ENCODE measurements at regions not wholly inside any gene's neighbourhood (a gene's known extent, or its start where the extent isn't known, plus 50 kb on each side); places are given as distances from the start of the nearest gene placed in this dataset.
"Not testable (repeated sequence)": the region's sequence is repeated elsewhere in the genome, so short reads cannot be mapped to it uniquely, and the experiment has no call there.

DNA sequence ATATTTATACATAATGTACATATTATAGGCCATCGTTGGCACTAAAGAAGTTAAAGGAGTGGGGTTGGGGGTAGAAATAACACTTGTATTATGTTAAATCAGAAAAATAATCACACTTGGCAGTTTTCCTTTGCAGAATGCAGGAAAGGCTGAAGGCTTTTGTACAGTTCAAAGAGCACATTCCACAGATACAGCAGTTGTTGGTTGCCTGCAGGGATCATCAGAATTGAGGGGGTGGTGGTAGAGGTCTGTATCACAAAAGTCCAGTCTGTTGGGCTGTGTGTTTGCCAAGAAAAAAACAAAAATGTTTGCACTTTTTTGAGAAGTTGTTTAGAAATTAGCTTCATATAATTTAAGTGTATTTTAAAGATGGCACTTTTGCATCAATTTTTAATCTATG lies 231.8 kb upstream of the FOXP2 start:
- no peak overlapping the region for H3K27ac ChIP-seq (ENCODE audit: low read length)
- H3K4me3 ChIP-seq (ENCODE audit: low read length): no peak overlapping the region
- H3K4me1 ChIP-seq (ENCODE audit: control insufficient read depth, insufficient read depth, low read length): no peaks in the 10 kb centered on the region
- no peaks in the 10 kb centered on the region for H3K9me3 ChIP-seq (ENCODE audit: control insufficient read depth, low read depth, low read length)
- no CpG with 5 or more reads among the region's 1 CpG for whole genome bisulfite sequencing (ENCODE audit: insufficient coverage, low lambda C conversion rate)
- H3K36me3 ChIP-seq (ENCODE audit: control insufficient read depth, insufficient read depth, low read length): no peaks in the 10 kb centered on the region
- DNase-seq: peak in 1 of 2 donors; percentile 17
- no peaks in the 10 kb centered on the region for H3K27me3 ChIP-seq (ENCODE audit: control insufficient read depth, insufficient read depth, low read length)

DNA sequence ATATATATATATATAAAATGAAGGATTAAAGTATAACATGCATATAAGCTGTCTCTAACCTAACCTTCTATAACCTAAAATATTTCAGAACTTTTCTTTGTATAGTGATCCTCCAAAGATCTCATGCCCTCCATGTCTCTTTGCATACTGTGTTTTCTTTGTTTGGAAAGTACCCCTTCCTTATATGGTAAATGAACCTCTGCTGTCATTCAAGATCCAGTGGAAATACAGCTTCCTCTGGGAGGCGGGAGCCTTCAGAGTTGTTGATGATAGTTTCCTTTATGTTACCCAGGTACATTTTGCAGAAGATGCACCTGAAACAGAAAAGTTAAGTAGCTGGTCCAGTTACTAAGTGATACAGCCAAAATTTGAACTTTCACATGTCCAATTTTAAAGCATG lies 233.3 kb upstream of the FOXP2 start:
- Histone ChIP-seq H3K27me3 (ENCODE audit: control insufficient read depth, insufficient read depth, low read length) (no peaks in the 10 kb centered on the region), H3K36me3 (ENCODE audit: control insufficient read depth, insufficient read depth, low read length) (no peaks in the 10 kb centered on the region), H3K4me1 (ENCODE audit: control insufficient read depth, insufficient read depth, low read length) (no peaks in the 10 kb centered on the region), H3K4me3 (ENCODE audit: low read length) (no peak overlapping the region), H3K9me3 (ENCODE audit: control insufficient read depth, low read depth, low read length) (no peaks in the 10 kb centered on the region), H3K27ac (ENCODE audit: low read length) (no peak overlapping the region)
- WGBS (ENCODE audit: insufficient coverage, low lambda C conversion rate): no CpG with 5 or more reads among the region's 1 CpG
- DNase-seq: no peak

DNA sequence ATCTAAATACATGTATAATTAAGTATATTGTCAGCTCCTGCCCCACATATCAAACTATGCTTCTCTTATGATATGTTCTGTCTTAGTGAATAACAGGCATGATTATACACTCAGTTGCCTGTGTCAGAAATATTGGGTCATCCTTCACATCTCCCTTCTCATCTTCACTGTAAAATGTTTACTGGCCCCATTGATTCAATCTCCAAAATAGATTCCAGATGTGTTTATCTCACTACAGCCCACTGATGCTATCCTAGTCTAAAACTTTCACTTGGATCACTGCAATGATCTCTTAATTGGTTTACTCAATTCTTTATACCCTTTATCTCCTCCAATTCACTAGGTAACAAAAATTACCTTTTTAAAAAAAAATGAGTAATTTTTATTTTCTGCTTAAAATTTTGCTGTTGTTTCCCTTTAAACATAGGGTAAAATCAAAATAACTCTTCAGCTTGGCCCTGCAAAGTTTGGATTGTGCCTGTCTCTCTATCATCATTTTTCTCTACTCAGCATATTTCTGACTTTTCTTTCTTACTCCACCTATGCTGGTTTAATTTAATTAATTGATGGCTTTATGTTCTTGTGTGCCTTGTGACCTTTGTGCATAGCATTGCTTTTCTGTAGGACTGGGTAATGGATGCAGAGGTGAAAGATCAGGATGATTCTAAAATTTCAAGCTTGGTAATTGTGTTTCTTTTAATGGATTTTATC lies 233.9 kb upstream of the FOXP2 start:
- no peak overlapping the region for H3K4me3 ChIP-seq (ENCODE audit: low read length)
- H3K9me3 ChIP-seq (ENCODE audit: control insufficient read depth, low read depth, low read length): no peaks in the 10 kb centered on the region
- H3K27me3 ChIP-seq (ENCODE audit: control insufficient read depth, insufficient read depth, low read length): no peaks in the 10 kb centered on the region
- H3K27ac ChIP-seq (ENCODE audit: low read length): no peak overlapping the region
- no peaks in the 10 kb centered on the region for H3K36me3 ChIP-seq (ENCODE audit: control insufficient read depth, insufficient read depth, low read length)
- no peak for DNase-seq
- H3K4me1 ChIP-seq (ENCODE audit: control insufficient read depth, insufficient read depth, low read length): no peaks in the 10 kb centered on the region

DNA sequence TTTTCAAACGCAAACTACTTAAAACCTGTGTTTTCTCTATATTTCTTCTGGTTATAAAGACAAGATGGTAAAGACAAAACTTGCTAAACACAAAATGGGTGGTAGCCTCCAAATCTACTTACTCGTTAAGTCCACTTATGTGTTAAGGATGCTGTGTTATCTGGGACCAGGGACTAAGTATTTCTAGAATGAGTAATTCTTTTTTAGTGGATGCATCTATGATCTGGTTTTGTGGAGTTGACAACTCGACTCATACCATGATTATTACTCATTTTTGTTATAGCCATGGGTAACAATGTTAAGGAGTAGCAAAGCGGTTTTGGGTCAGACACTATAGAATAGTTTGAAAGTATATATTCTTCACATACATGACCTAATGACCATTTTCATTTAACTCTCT lies 239.5 kb upstream of the FOXP2 start:
- Histone ChIP-seq H3K27ac (ENCODE audit: low read length) (no peak overlapping the region), H3K4me1 (ENCODE audit: control insufficient read depth, insufficient read depth, low read length) (no peaks in the 10 kb centered on the region), H3K4me3 (ENCODE audit: low read length) (no peak overlapping the region), H3K27me3 (ENCODE audit: control insufficient read depth, insufficient read depth, low read length) (no peaks in the 10 kb centered on the region), H3K36me3 (ENCODE audit: control insufficient read depth, insufficient read depth, low read length) (no peaks in the 10 kb centered on the region), H3K9me3 (ENCODE audit: control insufficient read depth, low read depth, low read length) (no peaks in the 10 kb centered on the region)
- WGBS (ENCODE audit: insufficient coverage, low lambda C conversion rate): 92% methylated on average over 2 of the region's 4 CpGs
- no peak for DNase-seq

DNA sequence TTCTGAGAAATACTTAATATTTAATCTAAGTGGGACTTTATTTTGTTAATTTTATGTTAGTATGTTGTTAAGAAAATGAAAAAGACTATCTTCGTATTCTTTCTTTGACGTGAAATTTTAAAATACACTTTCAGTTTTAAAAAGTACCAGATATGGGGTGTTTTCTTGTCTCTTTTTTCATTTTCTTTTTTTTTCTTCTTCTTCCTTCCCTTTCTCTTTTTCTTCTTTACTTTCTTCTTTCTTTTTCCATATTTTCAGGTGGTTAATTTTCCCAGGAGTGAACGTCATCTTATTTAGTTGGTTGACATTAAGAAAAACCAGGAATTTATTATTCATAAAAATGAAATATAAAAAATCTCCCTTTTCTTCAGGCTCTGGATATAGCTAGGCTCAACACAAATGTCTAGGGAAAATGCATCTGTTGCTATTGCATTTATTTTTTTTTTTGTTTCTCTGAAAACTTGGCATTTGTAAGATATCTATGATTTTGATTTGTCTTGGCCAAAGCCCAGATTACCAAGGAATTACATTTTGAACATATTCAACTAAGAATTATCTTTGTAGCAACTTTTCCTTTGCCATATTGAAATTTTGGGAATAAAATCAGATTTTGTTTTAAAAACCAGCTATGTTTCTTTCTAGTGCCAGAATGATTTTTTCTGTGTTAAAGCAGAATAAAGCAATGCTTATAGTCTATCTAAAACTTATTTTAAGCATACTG lies 241.3 kb upstream of the FOXP2 start:
- H3K27me3 ChIP-seq (ENCODE audit: control insufficient read depth, insufficient read depth, low read length): no peaks in the 10 kb centered on the region

DNA sequence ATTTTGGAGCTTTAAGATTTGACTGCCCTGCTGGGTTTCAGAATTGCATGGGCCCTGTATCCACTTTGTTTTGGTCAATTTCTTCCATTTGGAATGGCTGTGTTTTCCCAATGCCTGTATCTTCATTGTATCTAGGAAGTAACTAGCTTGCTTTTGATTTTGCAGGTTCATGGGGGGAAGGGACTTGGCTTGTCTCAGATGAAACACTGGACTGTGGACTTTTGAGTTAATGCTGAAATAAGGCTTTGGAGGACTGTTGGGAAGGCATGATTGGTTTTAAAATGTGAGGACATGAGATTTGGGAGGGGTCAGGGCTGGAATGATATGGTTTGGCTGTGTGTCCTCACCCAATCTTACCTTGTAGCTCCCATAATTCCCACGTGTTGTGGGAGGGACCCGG lies 245.2 kb upstream of the FOXP2 start:
- no CpG with 5 or more reads among the region's 2 CpGs for WGBS (ENCODE audit: insufficient coverage, low lambda C conversion rate)
- H3K36me3 ChIP-seq (ENCODE audit: control insufficient read depth, insufficient read depth, low read length); H3K4me3 ChIP-seq (ENCODE audit: low read length); H3K27me3 ChIP-seq (ENCODE audit: control insufficient read depth, insufficient read depth, low read length); H3K9me3 ChIP-seq (ENCODE audit: control insufficient read depth, low read depth, low read length); H3K27ac ChIP-seq (ENCODE audit: low read length); DNase-seq; H3K4me1 ChIP-seq (ENCODE audit: control insufficient read depth, insufficient read depth, low read length): not testable (repeated sequence)

More for the DNA sequence above, 241.3 kb upstream of the FOXP2 start:
- Histone ChIP-seq H3K36me3 (ENCODE audit: control insufficient read depth, insufficient read depth, low read length) (no peaks in the 10 kb centered on the region), H3K4me1 (ENCODE audit: control insufficient read depth, insufficient read depth, low read length) (no peaks in the 10 kb centered on the region), H3K9me3 (ENCODE audit: control insufficient read depth, low read depth, low read length) (no peaks in the 10 kb centered on the region), H3K27ac (ENCODE audit: low read length) (no peak overlapping the region), H3K4me3 (ENCODE audit: low read length) (no peak overlapping the region)
- WGBS (ENCODE audit: insufficient coverage, low lambda C conversion rate): 100% methylated on average over 3 of the region's 3 CpGs
- no peak for DNase-seq

DNA sequence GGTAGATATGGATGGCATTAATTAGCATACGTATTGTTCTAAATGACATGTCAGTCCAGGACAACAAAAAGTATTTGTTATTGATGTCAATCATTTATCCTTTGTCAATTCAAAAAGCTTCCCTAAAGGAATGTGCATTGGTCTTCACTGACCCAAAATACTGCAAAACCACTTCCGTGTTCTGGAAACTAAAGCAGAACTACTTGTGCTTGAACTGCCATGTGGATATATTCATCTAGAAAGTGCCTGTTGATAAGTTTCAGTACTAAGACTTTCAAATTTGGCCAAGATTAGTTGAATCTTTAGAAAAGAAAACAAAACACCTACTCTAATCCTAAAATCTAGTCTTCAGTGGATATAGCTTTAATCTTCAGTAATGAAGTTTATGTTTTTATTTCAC lies 242.1 kb upstream of the PPP1R3A start:
- no peaks in the 10 kb centered on the region for H3K4me1 ChIP-seq (ENCODE audit: control insufficient read depth, insufficient read depth, low read length)
- DNase-seq: no peak

DNA sequence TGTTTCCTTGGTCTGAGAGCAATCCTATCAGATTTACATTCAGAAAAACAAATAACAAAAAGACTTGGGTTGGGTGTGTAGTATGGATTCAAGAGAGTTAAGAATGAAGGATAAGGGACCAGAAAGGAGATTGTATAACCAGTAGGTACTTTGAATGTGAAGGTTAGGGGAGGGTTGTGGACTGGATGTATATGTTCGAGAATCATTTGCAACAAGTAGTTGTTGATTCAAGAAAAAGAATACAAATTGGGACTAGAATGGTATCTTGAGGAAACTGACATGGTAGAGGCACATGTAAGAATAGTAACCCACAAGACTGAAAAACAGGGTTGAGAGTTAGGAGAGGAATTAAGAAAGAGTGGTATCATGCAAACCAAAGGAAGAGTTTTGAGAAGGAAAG lies 240.0 kb upstream of the PPP1R3A start:
- H3K4me3 ChIP-seq (ENCODE audit: low read length): no peak overlapping the region
- WGBS (ENCODE audit: insufficient coverage, low lambda C conversion rate): 100% methylated on average over 1 of the region's 1 CpG

More for the DNA sequence above, 242.1 kb upstream of the PPP1R3A start:
- Histone ChIP-seq H3K4me3 (ENCODE audit: low read length) (no peak overlapping the region), H3K36me3 (ENCODE audit: control insufficient read depth, insufficient read depth, low read length) (no peaks in the 10 kb centered on the region), H3K27ac (ENCODE audit: low read length) (no peak overlapping the region), H3K27me3 (ENCODE audit: control insufficient read depth, insufficient read depth, low read length) (no peaks in the 10 kb centered on the region), H3K9me3 (ENCODE audit: control insufficient read depth, low read depth, low read length) (no peaks in the 10 kb centered on the region)
- WGBS (ENCODE audit: insufficient coverage, low lambda C conversion rate): 90% methylated on average over 2 of the region's 2 CpGs

DNA sequence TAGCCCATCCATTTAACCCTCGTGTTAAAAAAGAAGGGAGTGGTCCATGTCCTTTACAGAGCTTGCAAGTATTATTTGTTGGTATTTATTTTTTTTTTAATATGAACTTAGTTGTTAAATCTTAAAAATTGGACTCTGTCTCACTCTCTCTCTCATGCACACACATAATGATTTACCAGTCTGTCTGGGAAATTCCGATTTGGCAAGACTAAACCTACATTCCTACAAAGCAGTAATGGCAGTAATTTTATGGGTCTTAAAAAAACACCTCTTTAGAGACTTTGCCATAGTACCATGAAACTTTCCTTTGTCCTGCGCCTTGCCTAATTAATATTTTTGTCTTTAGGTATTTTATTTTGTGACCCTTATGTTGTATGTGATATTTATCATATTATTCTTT lies 239.5 kb upstream of the PPP1R3A start:
- WGBS (ENCODE audit: insufficient coverage, low lambda C conversion rate): 100% methylated on average over 2 of the region's 3 CpGs
- no peak overlapping the region for H3K27ac ChIP-seq (ENCODE audit: low read length)
- no peak overlapping the region for H3K4me3 ChIP-seq (ENCODE audit: low read length)
- no peaks in the 10 kb centered on the region for H3K27me3 ChIP-seq (ENCODE audit: control insufficient read depth, insufficient read depth, low read length)
- no peaks in the 10 kb centered on the region for H3K4me1 ChIP-seq (ENCODE audit: control insufficient read depth, insufficient read depth, low read length)
- no peaks in the 10 kb centered on the region for H3K36me3 ChIP-seq (ENCODE audit: control insufficient read depth, insufficient read depth, low read length)
- H3K9me3 ChIP-seq (ENCODE audit: control insufficient read depth, low read depth, low read length): no peaks in the 10 kb centered on the region
- no peak for DNase-seq

More for the DNA sequence above, 240.0 kb upstream of the PPP1R3A start:
- Histone ChIP-seq H3K27me3 (ENCODE audit: control insufficient read depth, insufficient read depth, low read length) (no peaks in the 10 kb centered on the region), H3K36me3 (ENCODE audit: control insufficient read depth, insufficient read depth, low read length) (no peaks in the 10 kb centered on the region), H3K4me1 (ENCODE audit: control insufficient read depth, insufficient read depth, low read length) (no peaks in the 10 kb centered on the region), H3K27ac (ENCODE audit: low read length) (no peak overlapping the region), H3K9me3 (ENCODE audit: control insufficient read depth, low read depth, low read length) (no peaks in the 10 kb centered on the region)
- no peak for DNase-seq

DNA sequence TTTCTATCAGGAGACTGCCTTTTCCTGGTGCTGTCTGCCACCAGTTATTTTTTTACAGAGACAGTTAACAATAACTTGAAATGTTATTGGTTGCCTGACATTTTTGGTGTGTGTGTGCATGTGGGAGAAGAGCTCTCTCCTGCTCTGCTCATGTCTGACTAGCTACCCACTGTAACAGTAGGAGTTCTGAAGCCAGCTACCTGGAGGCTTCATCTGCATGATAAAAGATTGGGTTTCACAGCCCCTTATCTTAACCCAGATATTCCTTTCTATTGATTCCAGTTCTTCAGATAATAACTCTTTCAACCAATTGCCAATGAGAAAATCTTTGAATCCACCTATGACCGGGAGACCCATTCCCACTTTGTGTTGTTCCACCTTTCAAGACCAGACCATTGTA lies 237.4 kb upstream of the PPP1R3A start:
- 40% methylated on average over 1 of the region's 1 CpG for WGBS (ENCODE audit: insufficient coverage, low lambda C conversion rate)
- no peak overlapping the region for H3K4me3 ChIP-seq (ENCODE audit: low read length)
- H3K27me3 ChIP-seq (ENCODE audit: control insufficient read depth, insufficient read depth, low read length): no peaks in the 10 kb centered on the region
- H3K9me3 ChIP-seq (ENCODE audit: control insufficient read depth, low read depth, low read length): no peaks in the 10 kb centered on the region
- no peaks in the 10 kb centered on the region for H3K4me1 ChIP-seq (ENCODE audit: control insufficient read depth, insufficient read depth, low read length)
- no peak overlapping the region for H3K27ac ChIP-seq (ENCODE audit: low read length)
- no peaks in the 10 kb centered on the region for H3K36me3 ChIP-seq (ENCODE audit: control insufficient read depth, insufficient read depth, low read length)
- no peak for DNase-seq
